ENCODE measurements at regions not wholly inside any gene's neighbourhood (a gene's known extent, or its start where the extent isn't known, plus 50 kb on each side); places are given as distances from the start of the nearest gene placed in this dataset.

- no peak for TF ChIP-seq CTCF (IDR thresholded peaks at IDR 0.05)
- no peak for TF ChIP-seq USF2 (IDR thresholded peaks at IDR 0.05)
- TF ChIP-seq MAX (IDR thresholded peaks at IDR 0.05): no peak
- TF ChIP-seq MYC (IDR thresholded peaks at IDR 0.05; ENCODE audit: borderline replicate concordance, low read length): no peak
Measured at GRCh38 chr6:156345700-156346099, 431.5 kb upstream of the ARID1B start.

Measured in A549 (cell line).